ENCODE measurements at regions not wholly inside any gene's neighbourhood (a gene's known extent, or its start where the extent isn't known, plus 50 kb on each side); places are given as distances from the start of the nearest gene placed in this dataset.
A peak's percentile ranks its signal among the peaks of the same experiment; 100 is the strongest.
"Not testable (repeated sequence)": the region's sequence is repeated elsewhere in the genome, so short reads cannot be mapped to it uniquely, and the experiment has no call there.

DNA sequence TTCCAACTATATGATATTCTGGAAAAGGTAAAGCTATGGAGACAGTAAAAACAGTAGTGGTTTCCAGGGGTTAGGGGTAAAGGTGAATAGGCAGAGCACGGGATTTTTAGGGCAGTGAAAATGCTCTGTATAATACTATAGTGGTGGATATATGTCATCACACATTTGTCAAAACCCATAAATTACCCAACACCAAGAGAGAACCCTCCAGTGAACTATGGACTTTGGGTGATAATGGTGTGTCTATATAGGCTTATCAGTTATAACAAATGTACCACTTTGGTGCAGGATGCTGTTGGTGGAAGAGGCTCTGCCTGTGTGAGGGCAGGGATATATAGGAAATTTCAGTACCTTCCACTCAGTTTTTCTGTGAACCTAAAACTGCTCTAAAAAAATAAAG, 149.9 kb downstream of the GPX5 start:
- no peak for TF ChIP-seq EZH2phosphoT487 (conservative IDR thresholded peaks at IDR 0.05; ENCODE audit: low read length)
- TF ChIP-seq, protein P1, sequence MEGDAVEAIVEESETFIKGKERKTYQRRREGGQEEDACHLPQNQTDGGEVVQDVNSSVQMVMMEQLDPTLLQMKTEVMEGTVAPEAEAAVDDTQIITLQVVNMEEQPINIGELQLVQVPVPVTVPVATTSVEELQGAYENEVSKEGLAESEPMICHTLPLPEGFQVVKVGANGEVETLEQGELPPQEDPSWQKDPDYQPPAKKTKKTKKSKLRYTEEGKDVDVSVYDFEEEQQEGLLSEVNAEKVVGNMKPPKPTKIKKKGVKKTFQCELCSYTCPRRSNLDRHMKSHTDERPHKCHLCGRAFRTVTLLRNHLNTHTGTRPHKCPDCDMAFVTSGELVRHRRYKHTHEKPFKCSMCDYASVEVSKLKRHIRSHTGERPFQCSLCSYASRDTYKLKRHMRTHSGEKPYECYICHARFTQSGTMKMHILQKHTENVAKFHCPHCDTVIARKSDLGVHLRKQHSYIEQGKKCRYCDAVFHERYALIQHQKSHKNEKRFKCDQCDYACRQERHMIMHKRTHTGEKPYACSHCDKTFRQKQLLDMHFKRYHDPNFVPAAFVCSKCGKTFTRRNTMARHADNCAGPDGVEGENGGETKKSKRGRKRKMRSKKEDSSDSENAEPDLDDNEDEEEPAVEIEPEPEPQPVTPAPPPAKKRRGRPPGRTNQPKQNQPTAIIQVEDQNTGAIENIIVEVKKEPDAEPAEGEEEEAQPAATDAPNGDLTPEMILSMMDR (IDR thresholded peaks at IDR 0.05; ENCODE audit: insufficient read depth, low read length, poor library complexity, severe bottlenecking), result no peak
- Histone ChIP-seq H3K36me3 (ENCODE audit: low read length) (no peaks in the 10 kb centered on the region), H3K9me2 (replicated peaks; ENCODE audit: insufficient read depth, low read length) (no peaks in the 10 kb centered on the region), H3K4me2 (ENCODE audit: low read depth, low read length, poor library complexity, severe bottlenecking) (no peak overlapping the region), H3K9me3 (ENCODE audit: insufficient read depth, low read length) (no peaks in the 10 kb centered on the region), H4K20me1 (ENCODE audit: low read depth, low read length) (peaks cover 4% of the 10 kb centered on the region; the same call in 1 of the 2 replicates), H3K4me3 (ENCODE audit: insufficient read depth, low read length, poor library complexity, severe bottlenecking) (no peak overlapping the region), H3K9ac (ENCODE audit: low read length) (no peak overlapping the region), H2AFZ (ENCODE audit: low read depth, low read length, severe bottlenecking) (no peak overlapping the region), H3K79me2 (ENCODE audit: insufficient read depth, low read length) (no peaks in the 10 kb centered on the region), H3F3A (ENCODE audit: insufficient read depth) (no peaks in the 10 kb centered on the region), H3K27me3 (ENCODE audit: low read length) (no peaks in the 10 kb centered on the region), H3K27ac (ENCODE audit: low read depth, low read length) (no peak overlapping the region)

DNA sequence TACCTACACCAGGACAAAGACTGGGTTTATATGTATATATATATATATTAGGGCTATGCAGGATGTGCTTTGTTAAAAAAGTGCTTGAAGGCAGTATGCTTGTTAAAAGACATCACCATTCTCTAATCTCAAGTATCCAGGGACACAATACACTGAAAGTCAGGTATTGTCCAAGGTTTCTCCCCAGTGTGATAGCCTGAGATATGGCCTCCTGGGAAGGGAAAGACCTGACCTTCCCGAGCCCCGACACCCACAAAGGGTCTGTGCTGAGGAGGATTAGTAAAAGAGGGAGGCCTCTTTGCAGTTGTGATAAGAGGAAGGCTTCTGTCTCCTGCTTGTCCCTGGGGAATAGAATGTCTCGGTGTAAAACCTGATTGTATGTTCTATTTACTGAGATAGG, 156.9 kb downstream of the GPX5 start:
- H3F3A ChIP-seq (ENCODE audit: insufficient read depth), result no peaks in the 10 kb centered on the region
- H3K27ac ChIP-seq (ENCODE audit: low read depth, low read length), result no peak overlapping the region
- H2AFZ ChIP-seq (ENCODE audit: low read depth, low read length, severe bottlenecking), result no peak overlapping the region
- H3K36me3 ChIP-seq (ENCODE audit: low read length), result no peaks in the 10 kb centered on the region
- no peaks in the 10 kb centered on the region for H3K9me2 ChIP-seq (replicated peaks; ENCODE audit: insufficient read depth, low read length)
- H3K79me2 ChIP-seq (ENCODE audit: insufficient read depth, low read length), result no peaks in the 10 kb centered on the region
- no peak overlapping the region for H3K4me2 ChIP-seq (ENCODE audit: low read depth, low read length, poor library complexity, severe bottlenecking)
- H3K9me3 ChIP-seq (ENCODE audit: insufficient read depth, low read length), result no peaks in the 10 kb centered on the region
- no peak overlapping the region for H3K4me3 ChIP-seq (ENCODE audit: insufficient read depth, low read length, poor library complexity, severe bottlenecking)
- H3K27me3 ChIP-seq (ENCODE audit: low read length), result no peaks in the 10 kb centered on the region
- peaks cover 4% of the 10 kb centered on the region; the same call in 1 of the 2 replicates for H4K20me1 ChIP-seq (ENCODE audit: low read depth, low read length)
- no peak overlapping the region for H3K9ac ChIP-seq (ENCODE audit: low read length)
- TF ChIP-seq, protein P1 (IDR thresholded peaks at IDR 0.05; ENCODE audit: insufficient read depth, low read length, poor library complexity, severe bottlenecking), result no peak
- TF ChIP-seq EZH2phosphoT487 (conservative IDR thresholded peaks at IDR 0.05; ENCODE audit: low read length), result no peak

DNA sequence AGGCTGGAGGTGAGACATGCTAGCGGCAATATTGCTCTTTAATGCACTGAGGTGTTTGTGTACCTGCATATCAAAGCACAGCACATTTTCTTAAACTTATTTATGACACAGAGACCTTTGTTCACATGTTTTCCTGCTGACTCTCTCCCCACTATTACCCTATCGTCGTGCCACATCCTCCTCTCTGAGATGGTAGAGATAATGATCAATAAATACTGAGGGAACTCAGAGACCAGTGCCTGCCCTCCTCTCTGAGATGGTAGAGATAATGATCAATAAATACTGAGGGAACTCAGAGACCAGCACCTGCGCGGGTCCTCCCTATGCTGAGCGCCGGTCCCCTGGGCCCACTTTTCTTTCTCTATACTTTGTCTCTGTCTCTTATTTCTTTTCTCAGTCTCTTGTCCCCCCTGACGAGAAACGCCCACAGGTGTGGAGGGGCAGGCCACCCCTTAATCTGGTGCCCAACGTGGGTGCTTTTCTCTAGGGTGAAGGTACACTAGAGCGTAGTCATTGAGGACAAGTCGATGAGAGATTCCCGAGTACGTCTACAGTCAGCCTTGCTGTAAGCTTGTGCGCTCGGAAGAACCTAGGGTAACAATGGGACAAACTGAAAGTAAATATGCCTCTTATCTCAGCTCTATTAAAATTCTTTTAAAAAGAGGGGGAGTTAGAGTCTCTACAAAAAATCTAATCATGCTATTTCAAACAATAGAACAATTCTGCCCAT, 157.4 kb downstream of the GPX5 start:
- H3F3A ChIP-seq (ENCODE audit: insufficient read depth); H3K4me3 ChIP-seq (ENCODE audit: insufficient read depth, low read length, poor library complexity, severe bottlenecking); H3K9me3 ChIP-seq (ENCODE audit: insufficient read depth, low read length); H4K20me1 ChIP-seq (ENCODE audit: low read depth, low read length); H3K79me2 ChIP-seq (ENCODE audit: insufficient read depth, low read length); H3K9me2 ChIP-seq (replicated peaks; ENCODE audit: insufficient read depth, low read length); H3K27ac ChIP-seq (ENCODE audit: low read depth, low read length); H3K4me2 ChIP-seq (ENCODE audit: low read depth, low read length, poor library complexity, severe bottlenecking); H3K36me3 ChIP-seq (ENCODE audit: low read length); H3K9ac ChIP-seq (ENCODE audit: low read length); H3K27me3 ChIP-seq (ENCODE audit: low read length); H2AFZ ChIP-seq (ENCODE audit: low read depth, low read length, severe bottlenecking): not testable (repeated sequence)

DNA sequence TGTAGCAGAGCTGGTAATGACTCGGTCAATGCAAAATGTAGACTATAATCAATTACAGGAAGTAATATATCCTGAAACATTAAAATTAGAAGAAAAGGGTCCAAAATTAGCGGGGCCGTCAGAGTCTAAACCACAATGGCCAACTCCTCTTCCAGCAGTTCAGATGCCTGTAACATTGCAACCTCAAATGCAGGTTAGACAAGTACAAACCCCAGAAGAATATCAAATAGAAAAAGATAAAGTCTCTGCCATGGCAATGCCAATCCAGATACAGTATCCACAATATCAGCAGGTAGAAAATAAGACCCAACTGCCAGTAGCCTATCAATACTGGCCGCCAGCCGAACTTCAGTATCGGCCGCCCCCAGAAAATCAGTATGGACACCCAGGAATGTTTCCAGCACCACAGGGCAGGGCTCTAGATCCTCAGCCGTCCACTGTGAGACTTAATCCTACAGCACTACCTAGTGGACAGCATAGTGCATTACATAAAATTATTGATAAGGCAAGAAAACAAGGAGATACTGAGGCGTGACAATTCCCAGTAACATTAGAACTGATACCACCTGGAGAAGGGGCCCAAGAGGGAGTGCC, 158.4 kb downstream of the GPX5 start:
- no peak overlapping the region for H3K4me2 ChIP-seq (ENCODE audit: low read depth, low read length, poor library complexity, severe bottlenecking)
- H3K9me2 ChIP-seq (replicated peaks; ENCODE audit: insufficient read depth, low read length), result no peaks in the 10 kb centered on the region
- H3K4me3 ChIP-seq (ENCODE audit: insufficient read depth, low read length, poor library complexity, severe bottlenecking), result no peak overlapping the region
- TF ChIP-seq, protein P1 (IDR thresholded peaks at IDR 0.05; ENCODE audit: insufficient read depth, low read length, poor library complexity, severe bottlenecking), result peak; percentile 64
- no peak for TF ChIP-seq EZH2phosphoT487 (conservative IDR thresholded peaks at IDR 0.05; ENCODE audit: low read length)
- H3K27me3 ChIP-seq (ENCODE audit: low read length), result no peaks in the 10 kb centered on the region
- no peak overlapping the region for H3K27ac ChIP-seq (ENCODE audit: low read depth, low read length)
- H3K79me2 ChIP-seq (ENCODE audit: insufficient read depth, low read length), result no peaks in the 10 kb centered on the region
- no peak overlapping the region for H3K9ac ChIP-seq (ENCODE audit: low read length)
- H2AFZ ChIP-seq (ENCODE audit: low read depth, low read length, severe bottlenecking), result no peak overlapping the region
- H3F3A ChIP-seq (ENCODE audit: insufficient read depth), result no peaks in the 10 kb centered on the region
- no peaks in the 10 kb centered on the region for H3K9me3 ChIP-seq (ENCODE audit: insufficient read depth, low read length)
- peaks cover 4% of the 10 kb centered on the region; the same call in 1 of the 2 replicates for H4K20me1 ChIP-seq (ENCODE audit: low read depth, low read length)
- no peaks in the 10 kb centered on the region for H3K36me3 ChIP-seq (ENCODE audit: low read length)

DNA sequence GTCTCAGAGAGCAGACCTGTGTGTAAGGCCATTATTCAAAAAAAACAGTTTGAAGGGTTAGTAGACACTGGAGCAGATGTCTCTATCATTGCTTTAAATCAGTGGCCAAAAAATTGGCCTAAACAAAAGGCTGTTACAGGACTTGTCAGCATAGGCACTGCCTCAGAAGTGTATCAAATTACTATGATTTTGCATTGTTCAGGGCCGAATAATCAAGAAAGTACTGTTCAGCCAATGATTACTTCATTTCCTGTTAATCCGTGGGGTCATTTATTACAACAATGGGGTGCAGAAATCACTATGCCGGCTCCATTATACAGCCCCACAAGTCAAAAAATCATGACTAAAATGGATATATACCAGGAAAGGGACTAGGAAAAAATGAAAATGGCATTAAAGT, 160.3 kb downstream of the GPX5 start:
- H3K4me2 ChIP-seq (ENCODE audit: low read depth, low read length, poor library complexity, severe bottlenecking); H3K4me3 ChIP-seq (ENCODE audit: insufficient read depth, low read length, poor library complexity, severe bottlenecking); H3K9me3 ChIP-seq (ENCODE audit: insufficient read depth, low read length); H3K36me3 ChIP-seq (ENCODE audit: low read length); H3F3A ChIP-seq (ENCODE audit: insufficient read depth); H3K27ac ChIP-seq (ENCODE audit: low read depth, low read length); H3K79me2 ChIP-seq (ENCODE audit: insufficient read depth, low read length); H3K27me3 ChIP-seq (ENCODE audit: low read length); H2AFZ ChIP-seq (ENCODE audit: low read depth, low read length, severe bottlenecking); H3K9ac ChIP-seq (ENCODE audit: low read length); H4K20me1 ChIP-seq (ENCODE audit: low read depth, low read length); H3K9me2 ChIP-seq (replicated peaks; ENCODE audit: insufficient read depth, low read length): not testable (repeated sequence)
